ENCODE measurements at regions not wholly inside any gene's neighbourhood (a gene's known extent, or its start where the extent isn't known, plus 50 kb on each side); places are given as distances from the start of the nearest gene placed in this dataset.

DNA sequence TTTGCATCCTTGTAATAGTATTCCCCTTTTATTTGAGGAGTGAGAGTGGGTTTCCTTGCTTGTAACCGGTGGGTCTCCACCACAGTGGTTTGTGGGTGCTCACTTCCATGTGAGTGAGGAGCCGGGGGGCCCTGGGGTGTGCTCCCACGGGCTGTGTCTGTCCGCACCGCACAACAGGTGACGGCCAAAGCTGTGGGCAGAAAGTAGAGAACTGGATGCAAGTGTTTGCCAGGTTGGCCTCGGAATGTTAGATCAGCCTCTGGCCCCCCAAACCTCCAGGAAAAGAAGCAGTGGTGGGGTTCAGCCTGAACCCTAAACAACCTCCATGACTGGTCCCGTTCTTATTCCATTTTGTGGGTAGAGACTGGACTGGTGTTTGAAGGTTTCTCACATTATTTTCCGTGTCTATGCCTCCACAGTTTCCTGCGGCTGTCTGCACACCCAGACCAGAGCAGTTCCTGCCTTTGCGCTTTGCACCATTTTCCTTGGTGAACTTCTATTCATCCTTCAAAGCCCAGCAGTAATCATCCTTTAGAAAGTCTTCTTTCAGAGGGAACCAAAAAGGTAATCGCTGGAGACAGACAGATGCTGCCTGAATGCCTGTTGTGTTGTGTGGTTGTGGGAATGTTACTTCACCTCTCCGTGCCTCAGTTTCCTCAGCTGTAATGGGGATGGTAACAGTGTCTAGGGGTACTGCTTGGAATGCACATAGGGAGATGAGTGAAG, 77.2 kb downstream of the MYEOV start:
- H3K4me3 ChIP-seq (replicated peaks in 1 of 2; ENCODE audit: low read depth in 1 of 2, low read length in 2 of 2): no peak overlapping the region
- POLR2A ChIA-PET: no interaction called here
- H2AFZ ChIP-seq (ENCODE audit: low read depth, low read length, poor library complexity, severe bottlenecking): no peak overlapping the region
- no peaks in the 10 kb centered on the region; the same call in 1 of the 2 replicates for H3K79me2 ChIP-seq (ENCODE audit: insufficient read depth, low read length)
- RAD21 ChIA-PET (ENCODE audit: low non-redundant PET in 1 of 2, low total read pairs in 2 of 2, uncharacterized antibody in 2 of 2, unreplicated experiment in 2 of 2): no interaction called here
- H3K9me3 ChIP-seq (ENCODE audit: control insufficient read depth in 1 of 2, insufficient read depth in 1 of 2, low read depth in 1 of 2, low read length in 2 of 2): no peaks in the 10 kb centered on the region
- BruUV-seq (replicated peaks): no TSS peak
- no peaks in the 10 kb centered on the region for H3K27me3 ChIP-seq (ENCODE audit: insufficient read depth, low read length)
- intact Hi-C loops (cut with micrococcal nuclease): no loop called here
- H3K4me1 ChIP-seq (ENCODE audit: control insufficient read depth in 1 of 2, insufficient read depth in 2 of 2, low read length in 2 of 2): peaks cover 15 to 47% of the 10 kb centered on the region in 2 experiments
- H3K4me2 ChIP-seq (ENCODE audit: low read length): no peak overlapping the region
- no peak overlapping the region for H3K9ac ChIP-seq (ENCODE audit: low read length)
- H3K27ac ChIP-seq (ENCODE audit: low read depth, low read length): no peak overlapping the region
- ATAC-seq: no peak
- H3K9me2 ChIP-seq (ENCODE audit: insufficient read depth): no peaks in the 10 kb centered on the region
- TF ChIP-seq, protein P1, sequence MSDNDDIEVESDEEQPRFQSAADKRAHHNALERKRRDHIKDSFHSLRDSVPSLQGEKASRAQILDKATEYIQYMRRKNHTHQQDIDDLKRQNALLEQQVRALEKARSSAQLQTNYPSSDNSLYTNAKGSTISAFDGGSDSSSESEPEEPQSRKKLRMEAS (IDR thresholded peaks at IDR 0.05): no peak
- no peak for TF ChIP-seq CEBPB (IDR thresholded peaks at IDR 0.05; ENCODE audit: low read depth)
- TF ChIP-seq, protein P2, sequence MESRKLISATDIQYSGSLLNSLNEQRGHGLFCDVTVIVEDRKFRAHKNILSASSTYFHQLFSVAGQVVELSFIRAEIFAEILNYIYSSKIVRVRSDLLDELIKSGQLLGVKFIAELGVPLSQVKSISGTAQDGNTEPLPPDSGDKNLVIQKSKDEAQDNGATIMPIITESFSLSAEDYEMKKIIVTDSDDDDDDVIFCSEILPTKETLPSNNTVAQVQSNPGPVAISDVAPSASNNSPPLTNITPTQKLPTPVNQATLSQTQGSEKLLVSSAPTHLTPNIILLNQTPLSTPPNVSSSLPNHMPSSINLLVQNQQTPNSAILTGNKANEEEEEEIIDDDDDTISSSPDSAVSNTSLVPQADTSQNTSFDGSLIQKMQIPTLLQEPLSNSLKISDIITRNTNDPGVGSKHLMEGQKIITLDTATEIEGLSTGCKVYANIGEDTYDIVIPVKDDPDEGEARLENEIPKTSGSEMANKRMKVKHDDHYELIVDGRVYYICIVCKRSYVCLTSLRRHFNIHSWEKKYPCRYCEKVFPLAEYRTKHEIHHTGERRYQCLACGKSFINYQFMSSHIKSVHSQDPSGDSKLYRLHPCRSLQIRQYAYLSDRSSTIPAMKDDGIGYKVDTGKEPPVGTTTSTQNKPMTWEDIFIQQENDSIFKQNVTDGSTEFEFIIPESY (IDR thresholded peaks at IDR 0.05; ENCODE audit: extremely low read depth, insufficient replicate concordance, low read length): no peak
- no peak for TF ChIP-seq TCF7L2 (IDR thresholded peaks at IDR 0.05; ENCODE audit: borderline replicate concordance, extremely low read depth, insufficient read depth, insufficient read length)
- no peak for TF ChIP-seq EZH2 (IDR thresholded peaks at IDR 0.05)
- TF ChIP-seq CBX3 (IDR thresholded peaks at IDR 0.05; ENCODE audit: low read depth): no peak
- TF ChIP-seq ZFX (IDR thresholded peaks at IDR 0.05): no peak
- TF ChIP-seq, protein P3, sequence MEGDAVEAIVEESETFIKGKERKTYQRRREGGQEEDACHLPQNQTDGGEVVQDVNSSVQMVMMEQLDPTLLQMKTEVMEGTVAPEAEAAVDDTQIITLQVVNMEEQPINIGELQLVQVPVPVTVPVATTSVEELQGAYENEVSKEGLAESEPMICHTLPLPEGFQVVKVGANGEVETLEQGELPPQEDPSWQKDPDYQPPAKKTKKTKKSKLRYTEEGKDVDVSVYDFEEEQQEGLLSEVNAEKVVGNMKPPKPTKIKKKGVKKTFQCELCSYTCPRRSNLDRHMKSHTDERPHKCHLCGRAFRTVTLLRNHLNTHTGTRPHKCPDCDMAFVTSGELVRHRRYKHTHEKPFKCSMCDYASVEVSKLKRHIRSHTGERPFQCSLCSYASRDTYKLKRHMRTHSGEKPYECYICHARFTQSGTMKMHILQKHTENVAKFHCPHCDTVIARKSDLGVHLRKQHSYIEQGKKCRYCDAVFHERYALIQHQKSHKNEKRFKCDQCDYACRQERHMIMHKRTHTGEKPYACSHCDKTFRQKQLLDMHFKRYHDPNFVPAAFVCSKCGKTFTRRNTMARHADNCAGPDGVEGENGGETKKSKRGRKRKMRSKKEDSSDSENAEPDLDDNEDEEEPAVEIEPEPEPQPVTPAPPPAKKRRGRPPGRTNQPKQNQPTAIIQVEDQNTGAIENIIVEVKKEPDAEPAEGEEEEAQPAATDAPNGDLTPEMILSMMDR (IDR thresholded peaks at IDR 0.05 in 2 of 3, conservative IDR thresholded peaks at IDR 0.05 in 1 of 3; ENCODE audit: borderline replicate concordance in 1 of 3, insufficient read depth in 1 of 3, low read depth in 2 of 3, low read length in 2 of 3): no peak
- TF ChIP-seq EGR1 (IDR thresholded peaks at IDR 0.05; ENCODE audit: low read depth): no peak
- no peak for TF ChIP-seq ELF1 (IDR thresholded peaks at IDR 0.05; ENCODE audit: borderline replicate concordance, low read depth)
- TF ChIP-seq JUND (IDR thresholded peaks at IDR 0.05): no peak
- no peak for TF ChIP-seq ZNF274 (IDR thresholded peaks at IDR 0.05; ENCODE audit: low read depth, low read length)
- no peak for TF ChIP-seq SP1 (IDR thresholded peaks at IDR 0.05; ENCODE audit: low read depth)
- DNase-seq (ENCODE audit: low read depth, low spot score): no peak
- CTCF ChIA-PET: no interaction called here
- peaks cover 2 to 18% of the 10 kb centered on the region in 2 experiments; a peak in 2 of 4 replicates for H3K36me3 ChIP-seq (ENCODE audit: control insufficient read depth in 1 of 2, insufficient read depth in 2 of 2, low read length in 2 of 2)
- no peaks in the 10 kb centered on the region for H4K20me1 ChIP-seq (ENCODE audit: insufficient read depth)
